Liver (tissue), 8 donors: ENCODE measurements at regions not wholly inside any gene's neighbourhood (a gene's known extent, or its start where the extent isn't known, plus 50 kb on each side); places are given as distances from the start of the nearest gene placed in this dataset.

Experiments
- DNase-seq: peaks from one replicate; pipeline ENCODE4 v3.0.0-alpha.2; 2017; ENCODE audit warnings: low spot score
- H3K27ac ChIP-seq, 2 donors: one replicate each; pipeline ENCODE4 v1.7.0; 2013; ENCODE audit warnings: inconsistent platforms in 2 of 2, low read length in 2 of 2, control low read depth in 1 of 2, low read depth in 1 of 2, mild to moderate bottlenecking in 1 of 2
- H3K27me3 ChIP-seq, 4 donors: one replicate each; pipeline versions ENCODE4 v1.6.1 to v1.7.0; 2013; ENCODE audit warnings: low read length in 3 of 4, inconsistent platforms in 1 of 4, mild to moderate bottlenecking in 1 of 4, moderate library complexity in 1 of 4; ENCODE audit not compliant: control insufficient read depth in 4 of 4, insufficient read depth in 4 of 4
- H3K36me3 ChIP-seq, 4 donors: one replicate each; pipeline versions ENCODE4 v1.6.1 to v1.7.0; 2013; ENCODE audit warnings: low read length in 3 of 4, mild to moderate bottlenecking in 3 of 4, low read depth in 1 of 4, moderate library complexity in 1 of 4; ENCODE audit not compliant: control insufficient read depth in 4 of 4, insufficient read depth in 3 of 4
- H3K4me1 ChIP-seq, 4 donors: one replicate each; pipeline versions ENCODE4 v1.6.1 to v1.7.0; 2013; ENCODE audit warnings: low read length in 3 of 4, mild to moderate bottlenecking in 3 of 4, moderate library complexity in 1 of 4; ENCODE audit not compliant: control insufficient read depth in 4 of 4, insufficient read depth in 4 of 4
- H3K4me3 ChIP-seq, 3 donors: one replicate each; pipeline versions ENCODE4 v1.6.1 to v1.7.0; 2013; ENCODE audit warnings: low read length in 3 of 3, control low read depth in 1 of 3, low read depth in 1 of 3, mild to moderate bottlenecking in 1 of 3
- H3K9ac ChIP-seq, 2 donors: one replicate each; pipeline ENCODE4 v1.7.0; 2013; ENCODE audit warnings: low read length in 2 of 2, mild to moderate bottlenecking in 2 of 2, moderate library complexity in 2 of 2, control low read depth in 1 of 2, low read depth in 1 of 2
- H3K9me3 ChIP-seq, 4 donors: one replicate each; pipeline versions ENCODE4 v1.6.1 to v1.7.0; 2013; ENCODE audit warnings: low read length in 3 of 4; ENCODE audit not compliant: control insufficient read depth in 4 of 4
- FOXA1 ChIP-seq: IDR thresholded peaks from 2 replicates; pipeline ENCODE4 v1.6.1; 2016; ENCODE audit warnings: antibody characterized with exemption
- FOXA2 ChIP-seq: IDR thresholded peaks from 2 replicates; pipeline ENCODE4 v1.6.1; 2016; ENCODE audit warnings: antibody characterized with exemption
- GABPA ChIP-seq, 2 donors: IDR thresholded peaks in 1 of 2; conservative IDR thresholded peaks in 1 of 2; 2 replicates each; pipeline ENCODE4 v1.6.1; 2016; ENCODE audit warnings: antibody characterized with exemption in 2 of 2, mild to moderate bottlenecking in 1 of 2, moderate library complexity in 1 of 2
- HNF4A ChIP-seq, 2 donors: conservative IDR thresholded peaks; 2 replicates each; pipeline ENCODE4 v1.6.1; 2016; ENCODE audit warnings: antibody characterized with exemption in 2 of 2, mild to moderate bottlenecking in 2 of 2
- HNF4G ChIP-seq: IDR thresholded peaks from 2 replicates; pipeline ENCODE4 v1.6.1; 2016; ENCODE audit warnings: antibody characterized with exemption
- JUND ChIP-seq, 2 donors: IDR thresholded peaks; 2 replicates each; pipeline ENCODE4 v1.6.1; 2016; ENCODE audit warnings: antibody characterized with exemption in 2 of 2
- NR2F2 ChIP-seq: IDR thresholded peaks from 2 replicates; pipeline ENCODE4 v1.6.1; 2016; ENCODE audit warnings: antibody characterized with exemption
- RAD21 ChIP-seq, 2 donors: IDR thresholded peaks; 2 replicates each; pipeline ENCODE4 v1.6.1; 2016; ENCODE audit warnings: antibody characterized with exemption in 2 of 2, mild to moderate bottlenecking in 2 of 2
- RXRA ChIP-seq, 2 donors: IDR thresholded peaks; 2 replicates each; pipeline ENCODE4 v1.6.1; 2017 to 2018; ENCODE audit warnings: antibody characterized with exemption in 2 of 2, mild to moderate bottlenecking in 1 of 2
- TAF1 ChIP-seq: conservative IDR thresholded peaks from 2 replicates; pipeline ENCODE4 v1.6.1; 2016; ENCODE audit warnings: antibody characterized with exemption, mild to moderate bottlenecking
- YY1 ChIP-seq: IDR thresholded peaks from 2 replicates; pipeline ENCODE4 v1.6.1; 2016; ENCODE audit warnings: antibody characterized with exemption, mild to moderate bottlenecking
- WGBS: extraction: QIAGEN DNeasy Blood & Tissue Kit; methylation state at CpG from one replicate; pipeline ENCODE4 v1.1.7; 2013; 5-methylcytosine and 5-hydroxymethylcytosine counted together
- TF ChIP-seq, protein P1 (sequence below): IDR thresholded peaks from 2 replicates; pipeline ENCODE4 v1.6.1; 2016; ENCODE audit warnings: antibody characterized with exemption
- TF ChIP-seq, protein P2 (sequence below): IDR thresholded peaks from 2 replicates; pipeline ENCODE4 v1.6.1; 2016; ENCODE audit warnings: antibody characterized with exemption
- TF ChIP-seq, protein P3 (sequence below): IDR thresholded peaks from 2 replicates; pipeline ENCODE4 v1.6.1; 2016; ENCODE audit warnings: antibody characterized with exemption, mild to moderate bottlenecking
- TF ChIP-seq, protein P4 (sequence below): IDR thresholded peaks from 2 replicates; pipeline ENCODE4 v1.6.1; 2016; ENCODE audit warnings: antibody characterized with exemption
- TF ChIP-seq, protein P5 (sequence below): fragments of 150-350 bp; IDR thresholded peaks from 2 replicates; pipeline ENCODE4 v1.5.1; 2017; ENCODE audit warnings: improper control_type of control experiment, low read depth, low read length; ENCODE audit not compliant: missing input control
- donor health status: healthy.
- donor health status: healthy.
- donor health status: healthy.
- donor health status: healthy.
- donor health status: healthy.

DNA sequence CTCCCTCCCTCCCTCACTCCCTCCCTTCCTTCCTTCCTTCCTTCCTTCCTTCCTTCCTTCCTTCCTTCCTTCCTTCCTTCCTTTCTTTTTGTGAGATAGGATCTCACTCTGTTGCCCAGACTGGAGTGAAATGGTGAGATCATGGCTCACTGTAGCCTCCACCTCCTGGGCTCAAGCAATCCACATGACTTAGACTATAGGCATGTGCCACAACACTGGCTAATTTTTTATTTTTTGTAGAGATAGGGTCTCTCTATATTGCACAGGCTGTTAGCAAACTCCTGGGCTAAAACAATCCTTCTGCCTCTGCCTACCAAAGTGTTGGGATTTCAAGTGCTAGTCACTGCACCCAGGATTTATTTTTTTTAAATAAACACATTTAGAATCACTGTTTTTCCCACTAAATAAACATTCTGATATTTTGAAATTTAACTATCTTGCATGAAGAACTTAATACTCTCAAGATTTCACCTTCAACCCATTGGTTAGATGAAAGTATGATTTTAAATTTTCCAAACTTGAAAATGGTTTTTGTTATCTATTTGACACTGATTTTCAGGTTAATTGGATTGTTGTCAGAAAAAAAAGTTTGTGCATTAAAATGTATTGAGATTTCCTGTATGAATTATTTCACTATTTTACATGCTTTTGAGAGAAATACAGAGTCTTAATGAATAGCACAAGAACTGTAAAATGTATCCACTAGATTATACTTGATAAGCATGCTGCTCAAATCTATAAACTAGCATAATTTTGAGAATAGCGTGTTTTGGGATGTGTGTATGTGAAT is 745.1 kb downstream of the TSN start:
- Histone ChIP-seq H3K27ac (no peak overlapping the region), H3K9ac (no peak overlapping the region), H3K27me3 (no peaks in the 10 kb centered on the region), H3K36me3 (no peaks in the 10 kb centered on the region), H3K4me3 (no peak overlapping the region), H3K4me1 (no peaks in the 10 kb centered on the region), H3K9me3 (no peaks in the 10 kb centered on the region)
- DNase-seq, result no peak
- no peak for TF ChIP-seq RXRA (IDR thresholded peaks at IDR 0.05)
- no peak for TF ChIP-seq TAF1
- TF ChIP-seq, protein P1, sequence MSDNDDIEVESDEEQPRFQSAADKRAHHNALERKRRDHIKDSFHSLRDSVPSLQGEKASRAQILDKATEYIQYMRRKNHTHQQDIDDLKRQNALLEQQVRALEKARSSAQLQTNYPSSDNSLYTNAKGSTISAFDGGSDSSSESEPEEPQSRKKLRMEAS, result no peak
- no peak for TF ChIP-seq FOXA1
- TF ChIP-seq FOXA2, result no peak
- TF ChIP-seq JUND (IDR thresholded peaks at IDR 0.05), result no peak
- TF ChIP-seq RAD21 (IDR thresholded peaks at IDR 0.05), result no peak
- TF ChIP-seq, protein P2, sequence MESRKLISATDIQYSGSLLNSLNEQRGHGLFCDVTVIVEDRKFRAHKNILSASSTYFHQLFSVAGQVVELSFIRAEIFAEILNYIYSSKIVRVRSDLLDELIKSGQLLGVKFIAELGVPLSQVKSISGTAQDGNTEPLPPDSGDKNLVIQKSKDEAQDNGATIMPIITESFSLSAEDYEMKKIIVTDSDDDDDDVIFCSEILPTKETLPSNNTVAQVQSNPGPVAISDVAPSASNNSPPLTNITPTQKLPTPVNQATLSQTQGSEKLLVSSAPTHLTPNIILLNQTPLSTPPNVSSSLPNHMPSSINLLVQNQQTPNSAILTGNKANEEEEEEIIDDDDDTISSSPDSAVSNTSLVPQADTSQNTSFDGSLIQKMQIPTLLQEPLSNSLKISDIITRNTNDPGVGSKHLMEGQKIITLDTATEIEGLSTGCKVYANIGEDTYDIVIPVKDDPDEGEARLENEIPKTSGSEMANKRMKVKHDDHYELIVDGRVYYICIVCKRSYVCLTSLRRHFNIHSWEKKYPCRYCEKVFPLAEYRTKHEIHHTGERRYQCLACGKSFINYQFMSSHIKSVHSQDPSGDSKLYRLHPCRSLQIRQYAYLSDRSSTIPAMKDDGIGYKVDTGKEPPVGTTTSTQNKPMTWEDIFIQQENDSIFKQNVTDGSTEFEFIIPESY, result no peak
- TF ChIP-seq, protein P3, sequence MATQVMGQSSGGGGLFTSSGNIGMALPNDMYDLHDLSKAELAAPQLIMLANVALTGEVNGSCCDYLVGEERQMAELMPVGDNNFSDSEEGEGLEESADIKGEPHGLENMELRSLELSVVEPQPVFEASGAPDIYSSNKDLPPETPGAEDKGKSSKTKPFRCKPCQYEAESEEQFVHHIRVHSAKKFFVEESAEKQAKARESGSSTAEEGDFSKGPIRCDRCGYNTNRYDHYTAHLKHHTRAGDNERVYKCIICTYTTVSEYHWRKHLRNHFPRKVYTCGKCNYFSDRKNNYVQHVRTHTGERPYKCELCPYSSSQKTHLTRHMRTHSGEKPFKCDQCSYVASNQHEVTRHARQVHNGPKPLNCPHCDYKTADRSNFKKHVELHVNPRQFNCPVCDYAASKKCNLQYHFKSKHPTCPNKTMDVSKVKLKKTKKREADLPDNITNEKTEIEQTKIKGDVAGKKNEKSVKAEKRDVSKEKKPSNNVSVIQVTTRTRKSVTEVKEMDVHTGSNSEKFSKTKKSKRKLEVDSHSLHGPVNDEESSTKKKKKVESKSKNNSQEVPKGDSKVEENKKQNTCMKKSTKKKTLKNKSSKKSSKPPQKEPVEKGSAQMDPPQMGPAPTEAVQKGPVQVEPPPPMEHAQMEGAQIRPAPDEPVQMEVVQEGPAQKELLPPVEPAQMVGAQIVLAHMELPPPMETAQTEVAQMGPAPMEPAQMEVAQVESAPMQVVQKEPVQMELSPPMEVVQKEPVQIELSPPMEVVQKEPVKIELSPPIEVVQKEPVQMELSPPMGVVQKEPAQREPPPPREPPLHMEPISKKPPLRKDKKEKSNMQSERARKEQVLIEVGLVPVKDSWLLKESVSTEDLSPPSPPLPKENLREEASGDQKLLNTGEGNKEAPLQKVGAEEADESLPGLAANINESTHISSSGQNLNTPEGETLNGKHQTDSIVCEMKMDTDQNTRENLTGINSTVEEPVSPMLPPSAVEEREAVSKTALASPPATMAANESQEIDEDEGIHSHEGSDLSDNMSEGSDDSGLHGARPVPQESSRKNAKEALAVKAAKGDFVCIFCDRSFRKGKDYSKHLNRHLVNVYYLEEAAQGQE, result no peak
- no peak for TF ChIP-seq HNF4G
- TF ChIP-seq GABPA (IDR thresholded peaks at IDR 0.05 in 1 of 2, conservative IDR thresholded peaks at IDR 0.05 in 1 of 2), result no peak
- TF ChIP-seq YY1, result no peak
- TF ChIP-seq, protein P4, sequence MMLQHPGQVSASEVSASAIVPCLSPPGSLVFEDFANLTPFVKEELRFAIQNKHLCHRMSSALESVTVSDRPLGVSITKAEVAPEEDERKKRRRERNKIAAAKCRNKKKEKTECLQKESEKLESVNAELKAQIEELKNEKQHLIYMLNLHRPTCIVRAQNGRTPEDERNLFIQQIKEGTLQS, result no peak
- TF ChIP-seq HNF4A (conservative IDR thresholded peaks at IDR 0.05), result no peak
- TF ChIP-seq, protein P5, sequence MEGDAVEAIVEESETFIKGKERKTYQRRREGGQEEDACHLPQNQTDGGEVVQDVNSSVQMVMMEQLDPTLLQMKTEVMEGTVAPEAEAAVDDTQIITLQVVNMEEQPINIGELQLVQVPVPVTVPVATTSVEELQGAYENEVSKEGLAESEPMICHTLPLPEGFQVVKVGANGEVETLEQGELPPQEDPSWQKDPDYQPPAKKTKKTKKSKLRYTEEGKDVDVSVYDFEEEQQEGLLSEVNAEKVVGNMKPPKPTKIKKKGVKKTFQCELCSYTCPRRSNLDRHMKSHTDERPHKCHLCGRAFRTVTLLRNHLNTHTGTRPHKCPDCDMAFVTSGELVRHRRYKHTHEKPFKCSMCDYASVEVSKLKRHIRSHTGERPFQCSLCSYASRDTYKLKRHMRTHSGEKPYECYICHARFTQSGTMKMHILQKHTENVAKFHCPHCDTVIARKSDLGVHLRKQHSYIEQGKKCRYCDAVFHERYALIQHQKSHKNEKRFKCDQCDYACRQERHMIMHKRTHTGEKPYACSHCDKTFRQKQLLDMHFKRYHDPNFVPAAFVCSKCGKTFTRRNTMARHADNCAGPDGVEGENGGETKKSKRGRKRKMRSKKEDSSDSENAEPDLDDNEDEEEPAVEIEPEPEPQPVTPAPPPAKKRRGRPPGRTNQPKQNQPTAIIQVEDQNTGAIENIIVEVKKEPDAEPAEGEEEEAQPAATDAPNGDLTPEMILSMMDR, result no peak
- 90% methylated on average over 1 of the region's 1 CpG for WGBS

DNA sequence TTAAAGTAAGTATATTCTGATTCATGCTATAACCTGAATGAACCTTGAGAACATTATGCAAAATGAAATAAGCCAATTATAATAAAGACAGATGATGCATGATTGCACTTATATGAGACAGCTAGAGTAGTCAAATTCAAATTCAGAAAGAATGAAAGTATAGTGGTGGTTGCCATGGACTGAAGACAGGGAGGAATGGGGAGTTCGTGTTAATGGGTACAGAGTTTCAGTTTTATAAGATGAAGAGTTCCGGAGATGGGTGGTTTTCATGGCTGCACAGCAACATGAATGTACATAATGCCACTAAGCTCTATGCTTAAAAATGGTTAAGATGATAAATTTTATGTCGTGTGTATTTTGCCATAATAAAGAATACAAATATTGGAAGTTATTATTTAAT is 751.2 kb downstream of the TSN start:
- 83% methylated on average over 3 of the region's 3 CpGs for WGBS
- no peaks in the 10 kb centered on the region for H3K9me3 ChIP-seq
- no peak overlapping the region for H3K4me3 ChIP-seq
- H3K36me3 ChIP-seq, result no peaks in the 10 kb centered on the region
- H3K9ac ChIP-seq, result no peak overlapping the region
- H3K27ac ChIP-seq, result no peak overlapping the region
- DNase-seq, result no peak
- no peaks in the 10 kb centered on the region for H3K4me1 ChIP-seq
- peaks cover 0 to 3% (median 0%) of the 10 kb centered on the region in 4 donors for H3K27me3 ChIP-seq
- no peak for TF ChIP-seq HNF4G
- TF ChIP-seq, protein P3, result no peak
- no peak for TF ChIP-seq FOXA2
- no peak for TF ChIP-seq GABPA (IDR thresholded peaks at IDR 0.05 in 1 of 2, conservative IDR thresholded peaks at IDR 0.05 in 1 of 2)
- no peak for TF ChIP-seq FOXA1
- TF ChIP-seq, protein P5, result no peak
- no peak for TF ChIP-seq NR2F2
- TF ChIP-seq, protein P4, result no peak
